ENCODE measurements at regions not wholly inside any gene's neighbourhood (a gene's known extent, or its start where the extent isn't known, plus 50 kb on each side); places are given as distances from the start of the nearest gene placed in this dataset.

- Histone ChIP-seq H2AFZ (ENCODE audit: low read depth, low read length) (no peak overlapping the region), H4K20me1 (ENCODE audit: insufficient read depth, low read length) (no peaks in the 10 kb centered on the region), H3K27me3 (ENCODE audit: low read depth, low read length) (no peaks in the 10 kb centered on the region), H3K4me2 (ENCODE audit: low read length) (no peak overlapping the region), H3K9ac (ENCODE audit: low read length) (no peak overlapping the region), H3K79me2 (ENCODE audit: low read length) (no peaks in the 10 kb centered on the region), H3K4me1 (ENCODE audit: low read length) (no peaks in the 10 kb centered on the region), H3K9me3 (ENCODE audit: insufficient read depth, low read length) (no peaks in the 10 kb centered on the region), H3K4me3 (ENCODE audit: low read length) (no peak overlapping the region), H3K36me3 (replicated peaks; ENCODE audit: low read depth, low read length) (no peaks in the 10 kb centered on the region), H3K27ac (ENCODE audit: low read length) (no peak overlapping the region)
- TF ChIP-seq EZH2phosphoT487 (IDR thresholded peaks at IDR 0.05; ENCODE audit: low read depth), result no peak
- TF ChIP-seq, protein P1, sequence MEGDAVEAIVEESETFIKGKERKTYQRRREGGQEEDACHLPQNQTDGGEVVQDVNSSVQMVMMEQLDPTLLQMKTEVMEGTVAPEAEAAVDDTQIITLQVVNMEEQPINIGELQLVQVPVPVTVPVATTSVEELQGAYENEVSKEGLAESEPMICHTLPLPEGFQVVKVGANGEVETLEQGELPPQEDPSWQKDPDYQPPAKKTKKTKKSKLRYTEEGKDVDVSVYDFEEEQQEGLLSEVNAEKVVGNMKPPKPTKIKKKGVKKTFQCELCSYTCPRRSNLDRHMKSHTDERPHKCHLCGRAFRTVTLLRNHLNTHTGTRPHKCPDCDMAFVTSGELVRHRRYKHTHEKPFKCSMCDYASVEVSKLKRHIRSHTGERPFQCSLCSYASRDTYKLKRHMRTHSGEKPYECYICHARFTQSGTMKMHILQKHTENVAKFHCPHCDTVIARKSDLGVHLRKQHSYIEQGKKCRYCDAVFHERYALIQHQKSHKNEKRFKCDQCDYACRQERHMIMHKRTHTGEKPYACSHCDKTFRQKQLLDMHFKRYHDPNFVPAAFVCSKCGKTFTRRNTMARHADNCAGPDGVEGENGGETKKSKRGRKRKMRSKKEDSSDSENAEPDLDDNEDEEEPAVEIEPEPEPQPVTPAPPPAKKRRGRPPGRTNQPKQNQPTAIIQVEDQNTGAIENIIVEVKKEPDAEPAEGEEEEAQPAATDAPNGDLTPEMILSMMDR (IDR thresholded peaks at IDR 0.05; ENCODE audit: low read depth, low read length), result no peak
These were observed 369.3 kb downstream of the GPATCH2 start for GRCh38 chr1:217261636-217262035.

- Histone ChIP-seq H3K9me3 (ENCODE audit: insufficient read depth, low read length) (no peaks in the 10 kb centered on the region), H3K9ac (ENCODE audit: low read length) (no peak overlapping the region), H3K79me2 (ENCODE audit: low read length) (no peaks in the 10 kb centered on the region), H4K20me1 (ENCODE audit: insufficient read depth, low read length) (no peaks in the 10 kb centered on the region), H3K4me3 (ENCODE audit: low read length) (no peak overlapping the region), H3K4me2 (ENCODE audit: low read length) (no peak overlapping the region), H3K36me3 (replicated peaks; ENCODE audit: low read depth, low read length) (no peaks in the 10 kb centered on the region), H3K27me3 (ENCODE audit: low read depth, low read length) (no peaks in the 10 kb centered on the region), H3K4me1 (ENCODE audit: low read length) (no peaks in the 10 kb centered on the region), H2AFZ (ENCODE audit: low read depth, low read length) (no peak overlapping the region), H3K27ac (ENCODE audit: low read length) (no peak overlapping the region)
- TF ChIP-seq, protein P1 (IDR thresholded peaks at IDR 0.05; ENCODE audit: low read depth, low read length), result no peak
- TF ChIP-seq EZH2phosphoT487 (IDR thresholded peaks at IDR 0.05; ENCODE audit: low read depth), result no peak
These were observed 370.2 kb downstream of the GPATCH2 start for GRCh38 chr1:217260676-217261075.

DNA sequence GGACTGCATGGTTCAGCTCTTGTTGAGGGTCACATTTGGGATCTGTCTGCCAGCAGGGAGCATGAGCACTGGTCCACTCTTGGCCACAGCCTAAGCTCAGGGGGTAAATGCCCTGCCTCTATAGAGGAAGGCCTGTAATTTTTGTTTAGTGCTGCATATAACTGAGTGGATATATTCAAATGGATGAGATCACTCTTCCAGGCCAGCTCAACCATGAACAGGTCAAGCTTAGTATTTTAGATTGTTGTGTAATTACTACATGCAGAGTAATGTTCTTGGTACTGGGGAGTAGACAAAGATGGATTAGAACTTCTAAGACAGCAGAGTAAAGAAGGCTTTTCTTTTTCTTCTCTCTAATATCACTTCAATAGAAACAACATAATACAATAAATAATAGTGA, 376.9 kb downstream of the GPATCH2 start:
- Histone ChIP-seq H3K4me1 (ENCODE audit: low read length) (no peaks in the 10 kb centered on the region), H3K27me3 (ENCODE audit: low read depth, low read length) (peaks cover 9% of the 10 kb centered on the region; the same call in 1 of the 2 replicates), H3K79me2 (ENCODE audit: low read length) (no peaks in the 10 kb centered on the region), H4K20me1 (ENCODE audit: insufficient read depth, low read length) (no peaks in the 10 kb centered on the region), H3K4me3 (ENCODE audit: low read length) (no peak overlapping the region), H3K9ac (ENCODE audit: low read length) (no peak overlapping the region), H3K36me3 (replicated peaks; ENCODE audit: low read depth, low read length) (no peaks in the 10 kb centered on the region), H2AFZ (ENCODE audit: low read depth, low read length) (no peak overlapping the region), H3K4me2 (ENCODE audit: low read length) (no peak overlapping the region), H3K27ac (ENCODE audit: low read length) (no peak overlapping the region), H3K9me3 (ENCODE audit: insufficient read depth, low read length) (no peaks in the 10 kb centered on the region)
- TF ChIP-seq, protein P1 (IDR thresholded peaks at IDR 0.05; ENCODE audit: low read depth, low read length), result no peak
- no peak for TF ChIP-seq EZH2phosphoT487 (IDR thresholded peaks at IDR 0.05; ENCODE audit: low read depth)

- Histone ChIP-seq H3K36me3 (replicated peaks; ENCODE audit: low read depth, low read length) (no peaks in the 10 kb centered on the region), H3K4me2 (ENCODE audit: low read length) (no peak overlapping the region), H3K4me3 (ENCODE audit: low read length) (no peak overlapping the region), H3K27me3 (ENCODE audit: low read depth, low read length) (peaks cover 9% of the 10 kb centered on the region; the same call in 1 of the 2 replicates), H3K4me1 (ENCODE audit: low read length) (no peaks in the 10 kb centered on the region), H3K9me3 (ENCODE audit: insufficient read depth, low read length) (no peaks in the 10 kb centered on the region), H3K27ac (ENCODE audit: low read length) (no peak overlapping the region), H3K9ac (ENCODE audit: low read length) (no peak overlapping the region), H3K79me2 (ENCODE audit: low read length) (no peaks in the 10 kb centered on the region), H2AFZ (ENCODE audit: low read depth, low read length) (no peak overlapping the region), H4K20me1 (ENCODE audit: insufficient read depth, low read length) (no peaks in the 10 kb centered on the region)
- TF ChIP-seq, protein P1 (IDR thresholded peaks at IDR 0.05; ENCODE audit: low read depth, low read length), result no peak
- no peak for TF ChIP-seq EZH2phosphoT487 (IDR thresholded peaks at IDR 0.05; ENCODE audit: low read depth)
These were observed 377.5 kb downstream of the GPATCH2 start for GRCh38 chr1:217253351-217253750.

All from OCI-LY3 (cell line).